ENCODE measurements at regions not wholly inside any gene's neighbourhood (a gene's known extent, or its start where the extent isn't known, plus 50 kb on each side); places are given as distances from the start of the nearest gene placed in this dataset.

DNA sequence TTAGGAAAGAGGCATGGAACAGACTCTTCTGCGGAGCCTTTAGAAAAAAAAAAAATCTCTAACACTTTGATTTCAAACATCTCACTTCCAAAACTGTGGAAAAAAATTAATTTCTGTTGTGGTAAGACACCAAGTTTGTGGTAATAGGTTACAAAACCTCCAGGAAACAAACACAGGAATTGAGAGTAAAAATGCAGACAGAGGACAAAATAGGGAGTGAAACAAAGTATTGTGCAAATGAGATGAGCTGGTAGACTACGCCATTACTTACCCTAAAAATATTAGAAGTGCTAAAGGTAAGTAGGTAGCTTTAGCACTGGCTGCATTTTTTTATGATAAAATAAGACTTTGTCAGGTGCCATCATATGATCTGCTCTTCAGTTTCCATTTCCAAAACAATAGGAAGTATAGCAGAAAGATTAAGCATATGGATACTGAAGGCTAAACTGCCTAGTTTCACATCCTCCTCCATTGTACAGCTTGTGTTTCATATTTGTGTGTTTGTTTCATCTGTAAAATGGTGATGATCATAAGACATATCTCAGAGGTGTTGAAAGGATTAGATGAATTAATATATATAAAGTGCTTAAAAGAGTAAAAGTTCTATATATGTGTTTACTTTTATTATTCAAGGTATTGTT lies 309.2 kb downstream of the NR4A2 start:
- TF ChIP-seq MYNN (tag by site-specific recombination; IDR thresholded peaks at IDR 0.05; ENCODE audit: borderline replicate concordance): no peak
- TF ChIP-seq RBAK (tag by site-specific recombination; IDR thresholded peaks at IDR 0.05): no peak
- TF ChIP-seq PATZ1 (tag by site-specific recombination; IDR thresholded peaks at IDR 0.05): no peak
- no peak for TF ChIP-seq ZNF426 (tag by site-specific recombination; IDR thresholded peaks at IDR 0.05)
- no peak for TF ChIP-seq ZBTB49 (tag by site-specific recombination; IDR thresholded peaks at IDR 0.05; ENCODE audit: low read depth)
- no peak for TF ChIP-seq ZSCAN30 (tag by site-specific recombination; IDR thresholded peaks at IDR 0.05)
- no peak for TF ChIP-seq ZIC2 (tag by site-specific recombination; IDR thresholded peaks at IDR 0.05)
- Histone ChIP-seq H3K9me3 (ENCODE audit: control insufficient read depth, insufficient read depth, low read depth, low read length) (no peaks in the 10 kb centered on the region), H3K4me1 (ENCODE audit: control insufficient read depth, insufficient read depth, low read length) (no peaks in the 10 kb centered on the region), H3K4me3 (ENCODE audit: low read depth, low read length) (no peak overlapping the region), H3K36me3 (ENCODE audit: control insufficient read depth in 2 of 2, insufficient read depth in 1 of 2, low read length in 2 of 2) (peaks cover 0 to 2% of the 10 kb centered on the region in 2 experiments; a peak in 1 of 3 replicates), H3K27ac (ENCODE audit: extremely low read depth, low read depth, low read length) (no peak overlapping the region)
- ChIA-PET POLR2A (no interaction called here), CTCF (interaction anchor here (0.6 kb wide), 1 partner anchor 1033 kb away, joined by 3 read pairs; no protein-coding TSS in a partner anchor)

- Histone ChIP-seq H3K4me3 (ENCODE audit: low read depth, low read length) (no peak overlapping the region), H3K4me1 (ENCODE audit: control insufficient read depth, insufficient read depth, low read length) (no peaks in the 10 kb centered on the region), H3K9me3 (ENCODE audit: control insufficient read depth, insufficient read depth, low read depth, low read length) (no peaks in the 10 kb centered on the region), H3K36me3 (ENCODE audit: control insufficient read depth in 2 of 2, insufficient read depth in 1 of 2, low read length in 2 of 2) (peaks cover 0 to 2% of the 10 kb centered on the region in 2 experiments; a peak in 1 of 3 replicates), H3K27ac (ENCODE audit: extremely low read depth, low read depth, low read length) (no peak overlapping the region)
- ChIA-PET POLR2A (no interaction called here), CTCF (no interaction called here)
- TF ChIP-seq ZNF670 (tag by site-specific recombination; IDR thresholded peaks at IDR 0.05; ENCODE audit: low read depth): no peak
- TF ChIP-seq ZNF623 (tag by site-specific recombination; IDR thresholded peaks at IDR 0.05): no peak
- TF ChIP-seq ZBTB17 (tag by site-specific recombination; IDR thresholded peaks at IDR 0.05): no peak
- TF ChIP-seq SALL2 (tag by site-specific recombination; IDR thresholded peaks at IDR 0.05; ENCODE audit: borderline replicate concordance): no peak
Measured at GRCh38 chr2:156021146-156022040, 311.1 kb downstream of the NR4A2 start.

DNA sequence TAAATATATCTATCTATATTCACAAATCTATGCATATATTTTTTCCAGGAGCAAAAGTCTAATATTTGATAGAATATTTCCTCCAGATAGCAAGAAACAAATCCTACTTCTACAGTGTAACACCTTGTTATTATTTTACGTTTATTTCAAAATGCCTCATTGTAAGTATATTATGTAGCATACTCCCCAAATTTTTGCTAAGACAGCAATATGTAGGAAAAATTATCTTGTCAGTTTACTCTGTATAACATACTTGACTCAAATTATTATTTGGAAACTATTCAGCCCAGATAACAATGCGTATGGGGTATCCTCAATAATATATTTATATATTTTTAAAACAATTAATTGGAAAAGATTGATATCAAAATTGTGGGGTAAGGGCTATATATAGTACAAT lies 313.2 kb downstream of the NR4A2 start:
- no peak overlapping the region for H3K4me3 ChIP-seq (ENCODE audit: low read depth, low read length)
- no peaks in the 10 kb centered on the region for H3K4me1 ChIP-seq (ENCODE audit: control insufficient read depth, insufficient read depth, low read length)
- ChIA-PET CTCF (interaction anchor here (0.5 kb wide), 1 partner anchor 60 kb away, joined by 3 read pairs; no protein-coding TSS in a partner anchor), POLR2A (no interaction called here)
- no peak overlapping the region for H3K27ac ChIP-seq (ENCODE audit: extremely low read depth, low read depth, low read length)
- H3K36me3 ChIP-seq (ENCODE audit: control insufficient read depth in 2 of 2, insufficient read depth in 1 of 2, low read length in 2 of 2): peaks cover 0 to 2% of the 10 kb centered on the region in 2 experiments; a peak in 1 of 3 replicates
- no peaks in the 10 kb centered on the region for H3K9me3 ChIP-seq (ENCODE audit: control insufficient read depth, insufficient read depth, low read depth, low read length)
- TF ChIP-seq ZNF248 (tag by site-specific recombination; IDR thresholded peaks at IDR 0.05) (no peak), REST (tag by site-specific recombination; IDR thresholded peaks at IDR 0.05) (no peak), ZNF146 (tag by site-specific recombination; IDR thresholded peaks at IDR 0.05) (no peak), ZNF639 (tag by site-specific recombination; IDR thresholded peaks at IDR 0.05) (no peak), ZNF16 (tag by site-specific recombination; IDR thresholded peaks at IDR 0.05; ENCODE audit: low read depth) (no peak), ZBTB44 (tag by site-specific recombination; IDR thresholded peaks at IDR 0.05) (no peak)
